Calu3 (cell line): ENCODE measurements at regions not wholly inside any gene's neighbourhood (a gene's known extent, or its start where the extent isn't known, plus 50 kb on each side); places are given as distances from the start of the nearest gene placed in this dataset.
"Not testable (repeated sequence)": the region's sequence is repeated elsewhere in the genome, so short reads cannot be mapped to it uniquely, and the experiment has no call there.

Experiments used
- BruUV-seq: library from RNA; stranded (reverse); fragments of 400-500 nt; replicated peaks from 2 replicates; lab custom pipeline; 2021; lab: Mats Ljungman, UMichigan
- CTCF ChIA-PET: fragments of 300-600 bp; sonication (Branson Sonifier 250); formaldehyde crosslinking; loops from one replicate; lab custom pipeline; 2022; ENCODE audit warnings: antibody characterized with exemption; lab: Charles Lee
- DNase-seq: peaks from one replicate; pipeline ENCODE4 v3.0.0; 2022
- H3K27ac Mint-ChIP-seq: one replicate; pipeline ENCODE4 v1.8.0; 2022; ENCODE audit warnings: mixed read lengths; ENCODE audit not compliant: unreplicated experiment
- H3K27me3 Mint-ChIP-seq: one replicate; pipeline ENCODE4 v1.8.0; 2022; ENCODE audit warnings: mixed read lengths; ENCODE audit not compliant: unreplicated experiment
- H3K36me3 Mint-ChIP-seq: one replicate; pipeline ENCODE4 v1.8.0; 2022; ENCODE audit warnings: mild to moderate bottlenecking, moderate library complexity, mixed read lengths; ENCODE audit not compliant: insufficient read depth, unreplicated experiment
- H3K4me1 Mint-ChIP-seq: one replicate; pipeline ENCODE4 v1.8.0; 2022; ENCODE audit warnings: mild to moderate bottlenecking, low read depth, mixed read lengths; ENCODE audit not compliant: unreplicated experiment
- H3K4me3 Mint-ChIP-seq: one replicate; pipeline ENCODE4 v1.8.0; 2022; ENCODE audit warnings: mild to moderate bottlenecking, low read depth, moderate library complexity, mixed read lengths; ENCODE audit not compliant: unreplicated experiment
- H3K9me3 Mint-ChIP-seq: one replicate; pipeline ENCODE4 v1.8.0; 2022; ENCODE audit warnings: low read depth, mixed read lengths; ENCODE audit not compliant: unreplicated experiment
- intact Hi-C: fragments of 100-400 bp; cut with micrococcal nuclease; formaldehyde crosslinking; loops from one replicate; pipeline ENCODE4 v1.10.0; 2022; ENCODE audit not compliant: unreplicated experiment
- TF ChIP-seq, protein P1 (sequence below): fragments of 200-600 bp; IDR thresholded peaks from one replicate; pipeline ENCODE4 v1.8.0; 2022; ENCODE audit warnings: antibody characterized with exemption; ENCODE audit not compliant: unreplicated experiment

DNA sequence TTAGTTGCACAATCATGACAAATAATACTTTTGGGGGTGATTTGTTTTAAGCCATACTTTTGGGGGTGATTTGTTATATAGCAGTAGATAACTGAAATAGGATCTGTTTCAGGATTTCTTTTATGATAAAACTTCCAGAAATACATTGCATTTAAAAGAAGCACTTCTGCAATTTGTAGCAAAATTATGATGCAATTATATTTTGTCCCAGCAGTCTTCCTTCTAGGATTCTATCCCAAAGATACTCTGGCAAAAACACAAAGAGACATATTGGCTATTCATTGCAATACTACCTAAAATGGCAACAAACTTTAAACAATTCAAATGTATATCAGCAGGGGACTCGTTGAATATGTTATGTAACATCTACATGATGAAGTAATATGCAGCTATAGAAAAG, 78.9 kb upstream of the ANKRD28 start:
- Mint-ChIP-seq H3K9me3 (peaks cover 5% of the 10 kb centered on the region), H3K4me1 (no peaks in the 10 kb centered on the region), H3K36me3 (no peaks in the 10 kb centered on the region), H3K27ac (no peak overlapping the region), H3K4me3 (no peak overlapping the region), H3K27me3 (no peaks in the 10 kb centered on the region)
- CTCF ChIA-PET = no interaction called here
- intact Hi-C loops = no loop called here
- DNase-seq = no peak
- BruUV-seq = no TSS peak
- TF ChIP-seq, protein P1, sequence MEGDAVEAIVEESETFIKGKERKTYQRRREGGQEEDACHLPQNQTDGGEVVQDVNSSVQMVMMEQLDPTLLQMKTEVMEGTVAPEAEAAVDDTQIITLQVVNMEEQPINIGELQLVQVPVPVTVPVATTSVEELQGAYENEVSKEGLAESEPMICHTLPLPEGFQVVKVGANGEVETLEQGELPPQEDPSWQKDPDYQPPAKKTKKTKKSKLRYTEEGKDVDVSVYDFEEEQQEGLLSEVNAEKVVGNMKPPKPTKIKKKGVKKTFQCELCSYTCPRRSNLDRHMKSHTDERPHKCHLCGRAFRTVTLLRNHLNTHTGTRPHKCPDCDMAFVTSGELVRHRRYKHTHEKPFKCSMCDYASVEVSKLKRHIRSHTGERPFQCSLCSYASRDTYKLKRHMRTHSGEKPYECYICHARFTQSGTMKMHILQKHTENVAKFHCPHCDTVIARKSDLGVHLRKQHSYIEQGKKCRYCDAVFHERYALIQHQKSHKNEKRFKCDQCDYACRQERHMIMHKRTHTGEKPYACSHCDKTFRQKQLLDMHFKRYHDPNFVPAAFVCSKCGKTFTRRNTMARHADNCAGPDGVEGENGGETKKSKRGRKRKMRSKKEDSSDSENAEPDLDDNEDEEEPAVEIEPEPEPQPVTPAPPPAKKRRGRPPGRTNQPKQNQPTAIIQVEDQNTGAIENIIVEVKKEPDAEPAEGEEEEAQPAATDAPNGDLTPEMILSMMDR = no peak

GRCh38 chr3:15877813-15878212, 80.0 kb upstream of the ANKRD28 start:
- H3K4me3 Mint-ChIP-seq = no peak overlapping the region
- no peaks in the 10 kb centered on the region for H3K36me3 Mint-ChIP-seq
- TF ChIP-seq, protein P1 = no peak
- H3K27me3 Mint-ChIP-seq = no peaks in the 10 kb centered on the region
- no TSS peak for BruUV-seq
- no peaks in the 10 kb centered on the region for H3K9me3 Mint-ChIP-seq
- intact Hi-C loops = no loop called here
- no peaks in the 10 kb centered on the region for H3K4me1 Mint-ChIP-seq
- no peak for DNase-seq
- CTCF ChIA-PET = no interaction called here
- no peak overlapping the region for H3K27ac Mint-ChIP-seq

DNA sequence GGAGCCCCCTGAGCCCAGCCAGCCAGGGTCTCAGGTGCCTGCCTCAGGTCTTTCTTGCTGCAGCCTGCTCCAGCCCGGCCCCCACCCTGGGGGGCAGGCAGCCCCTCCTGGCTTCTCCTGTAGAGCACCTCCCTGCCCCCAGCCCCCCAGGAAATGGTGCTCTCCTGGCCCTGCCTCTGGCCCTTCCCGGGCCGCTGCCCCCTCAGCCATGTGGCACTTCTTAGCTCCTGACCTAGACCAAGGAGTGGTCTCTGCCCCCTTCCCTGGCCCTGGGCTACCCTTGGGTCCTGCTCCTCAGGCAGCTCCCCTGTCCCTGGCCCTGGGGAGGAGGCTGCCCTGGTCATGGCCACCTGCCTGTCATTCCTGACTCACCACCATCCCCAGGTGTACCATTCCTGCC, 82.0 kb upstream of the ANKRD28 start:
- H3K27ac Mint-ChIP-seq, CTCF ChIA-PET, H3K9me3 Mint-ChIP-seq, H3K36me3 Mint-ChIP-seq, H3K27me3 Mint-ChIP-seq, DNase-seq, BruUV-seq, intact Hi-C loops, H3K4me1 Mint-ChIP-seq, H3K4me3 Mint-ChIP-seq: not testable (repeated sequence)

DNA sequence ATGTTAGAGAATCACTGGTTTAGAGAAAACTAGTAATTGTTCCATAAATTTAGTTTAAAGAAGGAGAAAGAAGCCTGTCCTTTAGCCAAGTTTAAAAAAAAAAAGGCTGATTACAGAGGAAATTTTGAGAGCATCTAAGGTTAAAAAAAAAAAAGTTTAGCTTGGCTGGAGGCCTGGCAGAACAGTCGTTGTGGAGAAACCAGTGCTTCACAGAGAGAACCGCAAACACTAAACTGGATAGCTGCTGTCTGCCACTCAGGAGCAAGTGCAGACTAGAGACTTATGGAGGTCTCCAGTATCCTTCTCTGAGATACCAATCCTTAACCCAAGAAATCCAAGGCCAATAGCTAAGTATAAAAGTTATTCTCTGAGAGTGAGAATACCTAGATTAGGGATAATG, 84.8 kb upstream of the ANKRD28 start:
- H3K27me3 Mint-ChIP-seq = no peaks in the 10 kb centered on the region
- no peaks in the 10 kb centered on the region for H3K36me3 Mint-ChIP-seq
- no peaks in the 10 kb centered on the region for H3K4me1 Mint-ChIP-seq
- peaks cover 3% of the 10 kb centered on the region for H3K9me3 Mint-ChIP-seq
- no peak for DNase-seq
- no TSS peak for BruUV-seq
- no peak overlapping the region for H3K4me3 Mint-ChIP-seq
- H3K27ac Mint-ChIP-seq = no peak overlapping the region
- CTCF ChIA-PET = no interaction called here
- intact Hi-C loops = no loop called here
- TF ChIP-seq, protein P1 = no peak

GRCh38 chr3:15884132-15884531, 86.4 kb upstream of the ANKRD28 start:
- no TSS peak for BruUV-seq
- H3K27ac Mint-ChIP-seq = no peak overlapping the region
- TF ChIP-seq, protein P1 = no peak
- DNase-seq = no peak
- intact Hi-C loops = no loop called here
- peaks cover 3% of the 10 kb centered on the region for H3K9me3 Mint-ChIP-seq
- CTCF ChIA-PET = no interaction called here
- H3K4me1 Mint-ChIP-seq = no peaks in the 10 kb centered on the region
- no peaks in the 10 kb centered on the region for H3K27me3 Mint-ChIP-seq
- H3K36me3 Mint-ChIP-seq = no peaks in the 10 kb centered on the region
- no peak overlapping the region for H3K4me3 Mint-ChIP-seq
